Inferior parietal cortex (tissue), 1 donor: ENCODE measurements at regions not wholly inside any gene's neighbourhood (a gene's known extent, or its start where the extent isn't known, plus 50 kb on each side); places are given as distances from the start of the nearest gene placed in this dataset.

ENCODE experiments used
- DNase-seq: peaks from one replicate; pipeline ENCODE4 v3.0.0-alpha.2; 2016; ENCODE audit errors: extremely low spot score

- no peak for DNase-seq
Observed at GRCh38 chr1:36721261-36721660, 238.5 kb upstream of the CSF3R start.

- no peak for DNase-seq
Observed at GRCh38 chr1:36717431-36717830, 234.7 kb upstream of the CSF3R start.

- no peak for DNase-seq
Observed at GRCh38 chr1:36715797-36716196, 233.1 kb upstream of the CSF3R start.

DNA sequence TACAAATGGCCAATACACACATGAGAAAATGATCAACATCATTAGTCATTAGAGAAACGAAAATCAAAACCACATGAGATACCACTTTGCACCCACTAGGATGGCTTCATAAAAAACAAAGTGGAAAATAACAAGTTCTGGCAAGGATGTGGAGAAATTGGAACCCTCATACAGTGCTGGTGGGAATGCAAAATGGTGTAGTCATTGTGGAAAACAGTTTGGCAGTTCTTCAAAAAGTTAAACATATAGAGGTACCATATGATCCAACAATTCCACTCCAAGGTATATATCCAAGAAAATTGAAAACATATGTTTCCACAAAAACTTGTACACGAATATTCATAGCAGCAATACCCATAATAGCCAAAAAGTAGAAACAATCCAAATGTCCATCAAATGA, 231.6 kb upstream of the CSF3R start:
- DNase-seq, result no peak

GRCh38 chr1:36711480-36711879, 228.8 kb upstream of the CSF3R start:
- no peak for DNase-seq

DNA sequence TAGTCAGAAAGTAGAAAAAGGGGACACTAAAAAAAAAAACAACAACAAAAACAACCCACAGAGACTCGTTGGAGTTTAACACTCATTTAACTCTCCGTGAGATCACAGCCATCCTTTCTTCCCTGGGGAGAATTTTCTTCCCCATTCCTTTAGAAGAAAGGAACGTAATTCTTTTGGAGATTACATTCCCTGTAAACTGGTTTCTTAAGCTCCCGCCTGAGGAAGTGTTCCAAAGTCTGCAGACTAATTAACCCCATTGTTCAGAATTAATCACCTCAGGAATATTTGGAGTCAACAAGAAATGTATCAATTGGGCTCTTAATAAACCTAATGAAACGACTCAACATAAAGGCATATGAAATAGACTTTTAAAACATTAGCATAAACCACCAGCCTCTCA, 228.2 kb upstream of the CSF3R start:
- no peak for DNase-seq

DNA sequence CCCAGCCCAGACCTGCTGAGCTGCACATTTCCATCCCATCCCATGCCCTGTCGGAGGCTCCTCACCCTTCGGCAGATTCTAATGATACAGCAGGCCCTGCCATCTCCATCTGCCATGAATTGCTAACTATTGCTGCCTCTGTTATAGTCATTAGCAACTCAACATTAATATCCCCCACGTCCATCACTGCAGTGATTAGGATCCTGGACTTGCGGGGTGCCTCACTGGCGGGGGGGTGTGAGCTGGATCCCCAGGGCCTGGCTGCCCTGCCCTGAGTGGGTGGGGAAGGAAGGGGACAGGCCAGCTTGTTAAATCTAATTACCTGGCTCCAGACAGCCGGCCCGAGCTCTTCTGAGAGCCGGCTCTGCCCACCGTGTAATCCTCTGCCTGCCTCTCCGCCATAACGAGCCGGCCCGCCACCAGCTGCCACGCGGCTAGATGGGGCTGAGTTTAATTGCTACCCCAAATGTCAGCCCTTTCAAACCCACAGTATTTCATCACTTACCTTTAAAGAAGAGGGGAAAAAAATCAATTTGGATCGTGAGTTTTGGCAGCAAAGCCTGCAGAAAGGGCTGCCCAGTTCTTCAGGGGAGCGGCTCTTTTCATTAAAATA, 227.3 kb upstream of the CSF3R start:
- no peak for DNase-seq

GRCh38 chr1:36708587-36708986, 225.9 kb upstream of the CSF3R start:
- no peak for DNase-seq

DNA sequence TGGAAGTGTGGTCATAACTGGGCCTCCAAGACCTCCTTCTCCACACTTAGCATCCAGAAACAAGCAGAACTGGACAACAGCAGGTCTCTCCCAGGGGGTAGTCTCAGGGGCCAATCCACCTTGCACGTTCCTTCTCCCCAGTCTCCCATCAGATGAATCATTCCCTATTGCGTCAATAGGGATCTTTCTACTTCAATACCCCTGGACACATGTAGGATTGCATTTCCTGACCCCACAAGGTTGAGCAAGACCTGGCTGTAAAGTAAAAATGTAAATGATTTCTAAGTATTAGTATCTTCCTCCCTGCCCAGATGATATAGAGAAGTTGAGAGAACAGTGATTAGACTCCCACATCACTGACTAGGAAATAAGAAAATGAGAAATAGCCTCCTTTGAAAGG, 224.5 kb upstream of the CSF3R start:
- no peak for DNase-seq

GRCh38 chr1:36706416-36706815, 223.7 kb upstream of the CSF3R start:
- DNase-seq, result no peak

DNA sequence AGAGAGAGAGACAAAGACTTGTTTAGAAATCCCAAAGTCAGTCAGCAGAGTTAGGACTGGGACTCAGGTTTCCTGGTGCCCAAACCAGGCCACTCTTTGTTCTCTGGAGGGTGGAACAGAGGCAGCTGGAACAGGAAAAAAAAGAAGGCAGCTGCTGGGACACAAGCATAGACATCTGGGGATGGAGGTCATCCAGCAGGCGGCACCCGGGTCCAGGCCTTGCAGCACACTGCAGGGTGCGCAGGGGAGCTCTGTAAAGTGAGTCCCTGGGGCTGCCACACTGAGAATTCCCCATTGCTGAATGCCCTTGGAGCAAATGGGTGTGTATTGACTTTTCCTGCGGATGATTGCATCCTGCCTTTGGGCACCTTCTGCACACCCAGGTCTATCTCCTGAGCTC, 222.9 kb upstream of the CSF3R start:
- DNase-seq, result no peak

GRCh38 chr1:36703526-36704208, 221.0 kb upstream of the CSF3R start:
- DNase-seq, result peak; percentile 79

DNA sequence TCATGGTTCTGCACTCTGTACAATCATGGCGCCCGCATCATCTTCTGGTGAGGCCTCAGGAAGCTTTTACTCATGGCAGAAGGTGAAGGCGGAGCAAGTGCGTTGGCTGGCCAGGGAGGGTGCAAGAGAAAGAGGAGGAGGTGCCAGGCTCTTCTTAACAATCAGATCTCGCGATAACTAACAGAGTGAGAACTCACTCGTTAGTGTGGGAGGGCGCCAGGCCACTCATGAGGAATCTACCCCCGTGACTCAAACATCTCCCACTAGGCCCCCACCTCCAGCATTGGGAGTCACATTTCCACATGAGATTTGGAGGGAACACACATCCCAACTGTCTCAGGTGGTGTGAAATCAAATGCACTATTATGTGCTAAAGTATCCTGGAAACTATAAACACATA, 220.2 kb upstream of the CSF3R start:
- no peak for DNase-seq

GRCh38 chr1:36699113-36699911, 216.6 kb upstream of the CSF3R start:
- peak; percentile 48 for DNase-seq

DNA sequence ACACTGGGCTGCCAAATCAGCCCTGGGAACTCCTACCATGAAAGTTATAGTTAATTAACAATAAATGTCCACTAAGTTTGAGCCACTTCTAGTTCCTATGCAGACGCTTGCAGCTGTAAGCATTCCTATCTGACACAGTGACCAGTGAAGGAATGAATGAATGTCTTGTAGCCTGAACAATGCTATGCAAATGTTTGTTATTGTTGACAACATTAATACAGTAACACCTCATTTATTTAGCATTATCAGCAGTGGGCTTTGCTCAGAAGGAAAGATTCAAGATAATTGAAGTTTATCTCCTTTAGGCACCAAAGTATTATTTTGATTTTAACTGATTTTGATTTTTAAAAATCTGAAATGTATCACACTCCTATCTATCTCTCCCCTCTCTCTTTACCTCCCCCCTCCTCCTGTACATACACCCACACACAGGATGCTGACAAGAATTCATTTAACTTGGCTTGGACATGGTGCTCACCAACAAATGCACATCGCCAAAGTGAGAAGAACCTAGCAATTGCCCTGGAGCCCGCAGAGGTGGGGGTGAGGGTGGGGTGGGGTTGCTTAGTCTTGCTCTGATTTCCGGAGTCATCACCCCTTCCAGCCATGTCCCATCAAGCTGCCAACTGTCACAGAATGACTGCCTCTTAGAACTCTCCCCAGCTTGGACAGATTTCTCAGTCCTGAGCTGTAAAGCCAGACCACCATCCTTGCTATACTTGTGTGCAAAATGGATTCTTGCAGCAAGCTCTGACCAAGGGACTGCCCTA, 215.3 kb upstream of the CSF3R start:
- no peak for DNase-seq

- no peak for DNase-seq
Observed at GRCh38 chr1:36696261-36696940, 213.7 kb upstream of the CSF3R start.

DNA sequence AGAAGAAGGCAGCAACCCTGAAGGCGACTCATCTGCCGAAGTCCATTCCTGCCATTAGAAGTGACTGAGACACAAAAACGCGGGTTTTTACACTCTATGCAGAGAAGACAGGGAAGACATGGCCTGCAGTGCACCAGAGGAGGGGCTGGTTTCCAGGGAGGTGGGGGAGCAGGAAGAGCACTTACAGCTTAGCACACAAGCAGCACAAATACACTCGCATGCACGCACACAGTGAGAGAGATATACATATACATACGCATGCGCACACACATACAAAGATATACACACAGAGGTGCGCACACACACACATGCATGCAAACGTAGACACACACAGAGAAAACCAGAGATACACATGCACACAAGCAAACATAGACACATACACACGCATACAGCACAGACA, 210.9 kb upstream of the CSF3R start:
- no peak for DNase-seq

DNA sequence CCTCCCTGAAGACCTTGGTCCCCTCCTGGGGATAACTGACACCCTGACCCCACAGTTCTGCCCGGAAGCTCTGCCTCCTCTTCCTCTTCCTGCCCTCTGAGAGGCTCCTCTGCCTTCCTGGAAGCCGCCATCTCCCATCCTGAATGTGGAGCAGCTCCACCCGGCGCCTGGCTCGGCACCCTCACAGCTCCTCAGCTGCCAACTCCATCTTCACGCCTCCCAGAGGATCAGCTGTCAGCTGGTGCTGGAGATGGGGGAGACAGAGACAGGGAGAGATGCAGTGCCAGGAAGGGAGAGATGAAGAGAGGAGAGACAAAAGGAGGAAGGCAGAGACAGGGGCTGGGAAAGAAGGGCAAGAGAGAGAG, 210.4 kb upstream of the CSF3R start:
- peak; percentile 37 for DNase-seq

DNA sequence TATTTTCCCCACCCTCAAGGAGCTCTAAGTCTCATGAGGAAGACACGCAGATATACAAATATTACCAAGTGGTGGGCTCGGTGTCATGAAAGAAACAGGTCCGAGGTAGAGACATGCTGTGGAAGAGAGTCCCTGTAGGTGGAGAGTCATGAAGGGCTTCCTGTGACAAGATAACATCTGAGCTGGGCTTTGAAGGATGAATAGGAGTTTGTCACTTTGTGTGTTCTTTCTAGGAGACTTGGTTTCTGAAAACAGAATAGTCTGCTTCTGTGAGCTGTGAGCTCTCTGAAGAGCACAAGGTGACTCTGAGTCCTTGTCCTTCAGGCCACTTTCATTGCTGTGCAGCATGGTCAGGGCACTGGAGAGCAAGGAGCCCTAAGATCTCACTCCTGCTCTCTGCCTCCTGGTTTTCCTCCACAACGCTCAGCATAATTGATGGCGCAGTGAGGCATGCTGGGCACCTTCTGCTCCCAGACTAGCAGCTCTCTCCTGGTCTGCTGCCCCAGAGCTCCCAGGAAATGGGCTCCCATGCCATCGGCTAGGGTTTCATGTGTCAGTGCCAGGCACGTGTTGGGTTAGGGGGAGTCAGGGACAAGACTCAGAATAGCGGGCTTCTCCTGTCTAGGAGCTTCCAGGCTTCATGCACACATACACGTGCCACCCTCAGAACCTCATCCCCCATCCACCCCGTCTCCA, 209.9 kb upstream of the CSF3R start:
- no peak for DNase-seq

GRCh38 chr1:36691374-36691773, 208.7 kb upstream of the CSF3R start:
- DNase-seq, result no peak

GRCh38 chr1:36689992-36690391, 207.3 kb upstream of the CSF3R start:
- DNase-seq, result no peak
